H1 (cell line): ENCODE measurements at regions not wholly inside any gene's neighbourhood (a gene's known extent, or its start where the extent isn't known, plus 50 kb on each side); places are given as distances from the start of the nearest gene placed in this dataset.

Experiments
- CTCF ChIA-PET: fragments of 300-600 bp; sonication (Branson Sonifier 250); formaldehyde crosslinking; loops from one replicate; lab custom pipeline; 2021; ENCODE audit not compliant: partially characterized antibody; lab: Charles Lee
- POLR2A ChIA-PET: fragments of 300-600 bp; sonication (Branson Sonifier 250); formaldehyde crosslinking; loops from one replicate; lab custom pipeline; 2021; ENCODE audit warnings: inconsistent platforms; ENCODE audit not compliant: partially characterized antibody; lab: Charles Lee
- DNase-seq, 2 experiments: peaks; one replicate each; pipeline versions ENCODE4 v3.0.0 to v3.0.0-alpha.2; 2010 to 2022; ENCODE audit warnings: low spot score in 2 of 2, low read depth in 1 of 2, mixed read lengths in 1 of 2
- FAIRE-seq: peaks from 2 replicates; lab custom pipeline; 2011; peaks lifted over from hg19 to GRCh38; lab: Jason Lieb, UNC
- H2AFZ ChIP-seq: 2 replicates; pipeline ENCODE4 v1.8.1; 2012; ENCODE audit warnings: low read length, inconsistent platforms
- H2AK5ac ChIP-seq: 2 replicates; pipeline ENCODE4 v1.6.1; 2013; ENCODE audit warnings: low read depth, low read length
- H2BK120ac ChIP-seq: replicated peaks from 2 replicates; pipeline ENCODE3; 2013; ENCODE audit warnings: low read depth, low read length, inconsistent platforms
- H2BK12ac ChIP-seq: 2 replicates; pipeline ENCODE4 v1.6.1; 2013; ENCODE audit warnings: low read depth, low read length
- H2BK15ac ChIP-seq: 2 replicates; pipeline ENCODE4 v1.6.1; 2013; ENCODE audit warnings: low read length
- H2BK20ac ChIP-seq: 2 replicates; pipeline ENCODE4 v1.6.1; 2013; ENCODE audit warnings: low read length
- H2BK5ac ChIP-seq: 2 replicates; pipeline ENCODE4 v1.6.1; 2013; ENCODE audit warnings: low read depth, low read length
- H3K14ac ChIP-seq: 2 replicates; pipeline ENCODE4 v1.6.1; 2013; ENCODE audit warnings: inconsistent platforms; ENCODE audit not compliant: insufficient read length
- H3K18ac ChIP-seq: 2 replicates; pipeline ENCODE4 v1.6.1; 2013; ENCODE audit warnings: low read length; ENCODE audit errors: extremely low read depth
- H3K23ac ChIP-seq: 2 replicates; pipeline ENCODE4 v1.6.1; 2013; ENCODE audit warnings: inconsistent platforms; ENCODE audit not compliant: insufficient read length
- H3K23me2 ChIP-seq: 2 replicates; pipeline ENCODE4 v1.6.1; 2013; ENCODE audit warnings: low read depth, low read length
- H3K27ac ChIP-seq: 2 replicates; pipeline ENCODE4 v1.6.1; 2011; ENCODE audit warnings: low read depth, low read length, inconsistent platforms
- H3K27me3 ChIP-seq, 4 experiments: replicated peaks in 1 of 4; 1 replicate in 1 of 4; 2 replicates in 3 of 4; pipeline versions ENCODE4 v1.6.1 to v1.8.1; 2011 to 2013; ENCODE audit warnings: low read length in 3 of 4, mild to moderate bottlenecking in 3 of 4, inconsistent platforms in 2 of 4, mixed read lengths in 2 of 4, moderate library complexity in 1 of 4; ENCODE audit not compliant: control insufficient read depth in 3 of 4, insufficient read depth in 3 of 4; ENCODE audit errors: extremely low read depth in 1 of 4
- H3K36me3 ChIP-seq, 4 experiments: 2 replicates each; pipeline versions ENCODE4 v1.6.1 to v1.8.1; 2011 to 2013; ENCODE audit warnings: mild to moderate bottlenecking in 4 of 4, low read length in 3 of 4, moderate library complexity in 2 of 4, control low read depth in 1 of 4, inconsistent platforms in 1 of 4; ENCODE audit not compliant: insufficient read depth in 4 of 4, control insufficient read depth in 2 of 4
- H3K4ac ChIP-seq: replicated peaks from 2 replicates; pipeline ENCODE3; 2013; ENCODE audit warnings: low read length, low read depth, mixed read lengths, inconsistent platforms; ENCODE audit not compliant: insufficient read length
- H3K4me1 ChIP-seq, 4 experiments: replicated peaks in 1 of 4; 1 replicate in 1 of 4; 2 replicates in 3 of 4; pipeline versions ENCODE4 v1.6.1 to v1.8.1; 2011 to 2013; ENCODE audit warnings: low read length in 3 of 4, inconsistent platforms in 2 of 4, mixed read lengths in 1 of 4; ENCODE audit not compliant: insufficient read depth in 4 of 4, control insufficient read depth in 3 of 4
- H3K4me2 ChIP-seq, 2 experiments: 2 replicates each; pipeline versions ENCODE4 v1.6.1 to v1.8.1; 2011 to 2013; ENCODE audit warnings: low read depth in 2 of 2, low read length in 2 of 2, control low read depth in 1 of 2, inconsistent platforms in 1 of 2, mild to moderate bottlenecking in 1 of 2; ENCODE audit not compliant: insufficient read depth in 1 of 2
- H3K4me3 ChIP-seq, 4 experiments: fragments of 200-600, 300-600 bp in 1 of 4; sonication (generic), shearing (Covaris generic), sonication (Bioruptor Twin) in 1 of 4; 2 replicates each; pipeline versions ENCODE4 v1.5.1 to v1.8.1; 2011 to 2016; ENCODE audit warnings: low read length in 4 of 4, low read depth in 3 of 4, control low read depth in 2 of 4, inconsistent platforms in 2 of 4, mild to moderate bottlenecking in 2 of 4, mixed read lengths in 1 of 4, moderate library complexity in 1 of 4; ENCODE audit not compliant: insufficient read depth in 2 of 4; ENCODE audit errors: extremely low read depth in 1 of 4
- H3K56ac ChIP-seq: replicated peaks from 2 replicates; pipeline ENCODE3; 2013; ENCODE audit warnings: low read depth, mild to moderate bottlenecking, mixed read lengths, low read length, inconsistent platforms; ENCODE audit not compliant: insufficient read length
- H3K79me1 ChIP-seq: 2 replicates; pipeline ENCODE4 v1.6.1; 2013; ENCODE audit warnings: low read depth, low read length, control low read depth
- H3K79me2 ChIP-seq, 2 experiments: 2 replicates each; pipeline versions ENCODE4 v1.6.1 to v1.8.1; 2012 to 2013; ENCODE audit warnings: low read length in 2 of 2, mild to moderate bottlenecking in 2 of 2, inconsistent platforms in 1 of 2; ENCODE audit not compliant: insufficient read depth in 2 of 2, control insufficient read depth in 1 of 2
- H3K9ac ChIP-seq, 4 experiments: replicated peaks in 1 of 4; 1 replicate in 1 of 4; 2 replicates in 3 of 4; pipeline versions ENCODE4 v1.6.1 to v1.8.1; 2011 to 2013; ENCODE audit warnings: low read depth in 3 of 4, low read length in 3 of 4, control low read depth in 2 of 4, mild to moderate bottlenecking in 2 of 4, moderate library complexity in 2 of 4, inconsistent platforms in 1 of 4; ENCODE audit errors: extremely low read depth in 1 of 4
- H3K9me3 ChIP-seq, 2 experiments: 2 replicates each; pipeline versions ENCODE4 v1.6.1 to v1.8.1; 2012 to 2013; ENCODE audit warnings: mild to moderate bottlenecking in 2 of 2, moderate library complexity in 2 of 2, control low read depth in 1 of 2, inconsistent platforms in 1 of 2, low read depth in 1 of 2, low read length in 1 of 2, mixed read lengths in 1 of 2; ENCODE audit not compliant: insufficient read depth in 2 of 2
- H4K20me1 ChIP-seq, 2 experiments: replicated peaks in 1 of 2; 2 replicates each; pipeline versions ENCODE3 to v1.8.1; 2011 to 2013; ENCODE audit warnings: inconsistent platforms in 2 of 2, low read length in 2 of 2, mild to moderate bottlenecking in 1 of 2; ENCODE audit not compliant: insufficient read depth in 2 of 2, control insufficient read depth in 1 of 2
- H4K5ac ChIP-seq: 2 replicates; pipeline ENCODE4 v1.6.1; 2013; ENCODE audit warnings: low read length, low read depth, mixed read lengths, inconsistent platforms; ENCODE audit not compliant: insufficient read length
- H4K8ac ChIP-seq: 2 replicates; pipeline ENCODE4 v1.8.0; 2013; ENCODE audit warnings: mild to moderate bottlenecking, moderate library complexity, low read length, inconsistent platforms; ENCODE audit not compliant: insufficient read depth; ENCODE audit errors: extremely low read depth
- H4K91ac ChIP-seq: replicated peaks from 2 replicates; pipeline ENCODE3; 2013; ENCODE audit warnings: low read length, mixed read lengths, inconsistent platforms; ENCODE audit not compliant: insufficient read length
- RAD21 ChIP-seq, 2 experiments: IDR thresholded peaks in 1 of 2; conservative IDR thresholded peaks in 1 of 2; 2 replicates each; pipeline ENCODE4 v1.6.1; 2011; ENCODE audit warnings: low read depth in 2 of 2, low read length in 2 of 2, improper control_type of control experiment in 1 of 2, inconsistent platforms in 1 of 2, mild to moderate bottlenecking in 1 of 2, moderate library complexity in 1 of 2
- WGBS, 2 experiments: shearing (Covaris generic) in 1 of 2; methylation state at CpG; one replicate each; pipeline versions ENCODE4 v1.1.6 to v1.1.7; 2013 to 2015; ENCODE audit warnings: low lambda C conversion rate in 2 of 2, mixed read lengths in 2 of 2, inconsistent platforms in 1 of 2, low coverage in 1 of 2, missing lambda C conversion rate in 1 of 2; ENCODE audit not compliant: insufficient replicate concordance in 2 of 2, insufficient coverage in 1 of 2, insufficient read length in 1 of 2; ENCODE audit errors: extremely low coverage in 1 of 2, missing lambda C conversion rate in 1 of 2; 5-methylcytosine and 5-hydroxymethylcytosine counted together

DNA sequence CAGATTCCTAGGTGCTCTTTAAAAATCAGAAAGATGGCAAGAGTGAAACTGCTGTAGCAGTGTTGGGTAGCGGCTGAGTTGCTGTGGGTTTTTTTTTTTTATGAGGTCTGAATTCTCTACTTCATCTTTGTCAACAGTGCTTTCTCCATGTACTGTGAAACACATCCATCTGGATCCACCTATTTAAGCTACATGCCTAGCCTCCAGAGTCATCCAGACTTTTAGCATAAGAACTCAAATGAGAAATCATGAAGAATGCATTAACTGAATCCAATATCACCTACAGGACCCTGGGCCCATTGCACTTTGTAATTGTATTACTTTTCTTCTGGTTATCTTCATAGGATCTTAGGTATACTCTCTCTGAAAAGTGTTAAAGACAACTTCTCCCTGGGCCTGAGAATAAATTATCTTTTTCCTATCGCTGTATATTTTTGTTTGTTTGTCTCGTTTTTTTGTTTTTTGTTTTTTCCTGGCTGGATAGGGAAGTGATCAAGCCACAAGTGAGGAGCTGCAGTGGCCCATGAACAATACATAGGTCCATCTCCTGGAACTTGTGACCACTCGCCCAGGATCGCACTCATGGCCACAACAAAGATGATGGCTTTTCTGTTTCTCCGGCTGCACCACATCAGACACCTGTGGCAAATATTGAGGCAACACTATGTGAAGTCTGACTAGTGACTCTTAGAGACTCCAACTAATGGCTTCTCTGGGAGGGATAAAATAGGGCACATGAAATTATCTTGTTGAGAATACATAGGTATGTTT is 609.9 kb upstream of the AGTR1 start:
- Histone ChIP-seq H2BK12ac (no peak overlapping the region), H4K20me1 (no peaks in the 10 kb centered on the region)
- FAIRE-seq = no peak

More for the DNA sequence above, 609.9 kb upstream of the AGTR1 start:
- Histone ChIP-seq H3K14ac (no peak overlapping the region), H3K79me2 (no peaks in the 10 kb centered on the region), H4K8ac (no peak overlapping the region), H2BK120ac (no peak overlapping the region), H3K4me1 (no peaks in the 10 kb centered on the region; a peak in 1 of 7 replicates), H3K79me1 (no peaks in the 10 kb centered on the region), H4K5ac (no peak overlapping the region), H3K23ac (no peak overlapping the region), H2BK15ac (no peak overlapping the region), H2BK20ac (no peak overlapping the region), H2AK5ac (no peak overlapping the region), H2AFZ (no peak overlapping the region), H3K27ac (no peak overlapping the region), H3K18ac (no peak overlapping the region), H3K4ac (no peak overlapping the region), H3K4me2 (no peak overlapping the region), H3K27me3 (no peaks in the 10 kb centered on the region), H3K9me3 (no peaks in the 10 kb centered on the region), H3K9ac (no peak overlapping the region), H3K4me3 (no peak overlapping the region), H4K91ac (no peak overlapping the region), H3K23me2 (no peaks in the 10 kb centered on the region; the same call in 1 of the 2 replicates), H3K36me3 (no peaks in the 10 kb centered on the region), H2BK5ac (no peak overlapping the region), H3K56ac (no peak overlapping the region)
- POLR2A ChIA-PET = no interaction called here
- WGBS, 2 experiments = 89% methylated on average over 6 of the region's 6 CpGs; no CpG with 5 or more reads in 1 of the 2 experiments
- DNase-seq = no peak
- no peak for TF ChIP-seq RAD21 (IDR thresholded peaks at IDR 0.05 in 1 of 2, conservative IDR thresholded peaks at IDR 0.05 in 1 of 2; ENCODE audit: low read depth in 2 of 2, low read length in 2 of 2)
- CTCF ChIA-PET = interaction anchor here (4.9 kb wide), 1 partner anchor 11 kb away, joined by 26 read pairs; no protein-coding TSS in a partner anchor
